ENCODE measurements at regions not wholly inside any gene's neighbourhood (a gene's known extent, or its start where the extent isn't known, plus 50 kb on each side); places are given as distances from the start of the nearest gene placed in this dataset.

DNA sequence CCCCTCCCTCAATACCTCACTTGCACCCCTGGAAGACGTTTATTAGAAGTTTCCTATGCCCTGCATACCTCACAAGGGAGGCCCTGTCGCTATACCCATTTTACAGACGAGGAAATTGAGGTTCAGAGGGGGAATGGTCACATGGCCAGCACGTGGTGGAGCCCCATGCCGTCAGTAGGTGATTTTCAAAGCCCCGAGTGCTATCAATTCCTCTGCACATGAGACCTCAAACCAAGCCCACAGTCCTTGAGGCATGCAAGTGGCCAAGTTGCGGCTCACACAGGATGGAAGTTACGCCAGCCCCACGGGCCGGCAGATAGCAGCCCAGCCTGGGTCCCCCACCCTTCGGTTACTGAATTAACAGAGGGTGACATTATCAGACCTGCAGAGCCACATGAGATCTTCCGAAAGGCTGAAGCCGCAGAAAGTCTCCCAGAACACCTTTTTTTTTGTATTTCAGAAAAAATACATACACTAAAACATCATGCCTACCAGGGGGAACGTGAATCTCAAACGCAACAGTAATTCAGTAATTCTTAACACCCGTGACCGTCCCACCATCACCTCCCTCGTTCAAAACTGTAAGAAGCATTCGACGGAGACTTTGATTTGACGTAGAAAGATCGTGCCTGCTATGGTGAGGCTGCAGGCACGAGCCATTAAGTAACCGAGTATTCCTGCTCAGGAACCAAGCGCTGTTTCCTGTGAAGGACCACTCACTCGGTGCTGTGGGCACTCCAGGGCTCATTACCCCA, 129.0 kb downstream of the RFLNA start:
- ChIA-PET CTCF (no interaction called here), POLR2A (no interaction called here)
- TF ChIP-seq PKNOX1 (IDR thresholded peaks at IDR 0.05) = no peak
- TF ChIP-seq CTBP1 (IDR thresholded peaks at IDR 0.05; ENCODE audit: borderline replicate concordance) = no peak
- TF ChIP-seq ZNF384 (IDR thresholded peaks at IDR 0.05) = no peak
- TF ChIP-seq NFRKB (IDR thresholded peaks at IDR 0.05) = no peak
- no peak for TF ChIP-seq ARNT (IDR thresholded peaks at IDR 0.05)
- TF ChIP-seq L3MBTL2 (conservative IDR thresholded peaks at IDR 0.05) = no peak
- TF ChIP-seq FOXA1 (IDR thresholded peaks at IDR 0.05) = no peak
- TF ChIP-seq SUZ12 (IDR thresholded peaks at IDR 0.05) = no peak
- TF ChIP-seq SP1 (IDR thresholded peaks at IDR 0.05) = no peak
- no peak for TF ChIP-seq FOXK2 (IDR thresholded peaks at IDR 0.05)
- no peak for TF ChIP-seq BHLHE40 (IDR thresholded peaks at IDR 0.05; ENCODE audit: borderline replicate concordance)
- TF ChIP-seq LEF1 (IDR thresholded peaks at IDR 0.05; ENCODE audit: borderline replicate concordance) = no peak
- TF ChIP-seq TARDBP (IDR thresholded peaks at IDR 0.05) = no peak
- DNase-seq (ENCODE audit: extremely low spot score) = no peak

GRCh38 chr12:124422570-124423523, 128.0 kb downstream of the RFLNA start:
- DNase-seq (ENCODE audit: extremely low spot score) = no peak
- no peak for TF ChIP-seq TARDBP (IDR thresholded peaks at IDR 0.05)
- no peak for TF ChIP-seq PKNOX1 (IDR thresholded peaks at IDR 0.05)
- POLR2A ChIA-PET = no interaction called here
- CTCF ChIA-PET = no interaction called here

DNA sequence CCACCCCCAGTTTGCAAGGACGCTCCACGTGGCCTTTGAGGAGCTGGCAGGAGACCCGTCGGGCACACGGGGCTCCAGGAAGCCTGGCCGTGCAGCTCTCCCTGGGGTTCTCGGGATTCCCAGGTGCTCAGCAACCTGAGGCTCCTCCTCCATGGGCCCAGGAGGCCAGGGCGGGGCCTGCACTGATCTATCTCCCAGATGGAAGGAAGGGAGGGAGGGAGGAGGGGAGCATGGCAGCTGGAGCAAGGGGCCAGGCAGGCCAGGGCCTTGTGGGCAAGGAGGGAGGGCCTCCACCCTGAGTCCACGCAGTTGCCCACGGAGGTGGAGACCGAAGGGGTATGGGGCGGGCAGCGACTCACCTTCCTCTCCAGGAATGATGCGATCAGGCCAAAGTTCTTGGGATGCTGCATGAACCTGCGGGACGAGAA, 127.3 kb downstream of the RFLNA start:
- ChIA-PET CTCF (no interaction called here), POLR2A (no interaction called here)
- DNase-seq (ENCODE audit: extremely low spot score) = no peak
- TF ChIP-seq SP1 (IDR thresholded peaks at IDR 0.05) = no peak
- no peak for TF ChIP-seq LEF1 (IDR thresholded peaks at IDR 0.05; ENCODE audit: borderline replicate concordance)
- TF ChIP-seq TARDBP (IDR thresholded peaks at IDR 0.05) = no peak
- no peak for TF ChIP-seq SUZ12 (IDR thresholded peaks at IDR 0.05)
- TF ChIP-seq ELF4 (IDR thresholded peaks at IDR 0.05) = no peak
- no peak for TF ChIP-seq FOXK2 (IDR thresholded peaks at IDR 0.05)
- TF ChIP-seq FOXA1 (IDR thresholded peaks at IDR 0.05) = no peak
- no peak for TF ChIP-seq BHLHE40 (IDR thresholded peaks at IDR 0.05; ENCODE audit: borderline replicate concordance)
- TF ChIP-seq FOXM1 (IDR thresholded peaks at IDR 0.05; ENCODE audit: borderline replicate concordance) = no peak
- no peak for TF ChIP-seq ZNF384 (IDR thresholded peaks at IDR 0.05)
- TF ChIP-seq NFRKB (IDR thresholded peaks at IDR 0.05) = no peak

DNA sequence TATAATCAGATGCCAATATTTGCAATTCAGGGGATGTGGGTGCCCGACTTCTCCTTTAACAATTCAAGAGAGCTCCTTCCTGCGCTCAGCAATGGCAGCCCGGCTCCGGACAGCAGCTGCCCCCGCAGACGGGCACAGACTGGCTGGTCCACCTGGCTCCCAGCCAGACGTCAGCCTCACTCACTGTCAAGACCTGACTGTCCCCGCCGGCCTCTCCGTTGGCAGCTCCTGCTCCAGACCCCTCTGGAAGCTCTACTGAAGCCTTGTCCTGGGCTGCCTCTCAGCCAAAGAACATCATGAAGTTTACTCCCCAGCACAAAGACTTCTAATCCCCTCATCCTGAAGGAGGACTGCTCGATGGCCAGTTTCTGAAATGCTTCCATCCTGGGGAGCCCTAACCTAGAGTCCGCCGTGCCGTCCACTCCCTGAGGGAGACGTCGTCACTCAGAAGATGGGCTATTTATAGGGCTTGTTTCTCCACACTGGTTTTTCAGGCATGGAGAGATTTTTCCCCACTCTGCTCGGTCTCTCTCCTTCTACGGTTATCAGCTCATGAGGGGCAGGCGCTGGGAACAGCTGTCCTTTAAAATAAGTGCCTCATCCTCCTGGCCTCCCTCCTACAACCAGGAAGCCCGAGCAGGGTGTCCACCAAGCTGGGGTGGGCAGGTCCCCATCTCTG, 126.2 kb downstream of the RFLNA start:
- CTCF ChIA-PET = no interaction called here
- no peak for DNase-seq (ENCODE audit: extremely low spot score)
- POLR2A ChIA-PET = no interaction called here
- TF ChIP-seq SUZ12 (IDR thresholded peaks at IDR 0.05) = no peak
- TF ChIP-seq TARDBP (IDR thresholded peaks at IDR 0.05) = no peak
- TF ChIP-seq ELF4 (IDR thresholded peaks at IDR 0.05) = no peak
- no peak for TF ChIP-seq ARNT (IDR thresholded peaks at IDR 0.05)
- no peak for TF ChIP-seq FOXA1 (IDR thresholded peaks at IDR 0.05)
- no peak for TF ChIP-seq FOXK2 (IDR thresholded peaks at IDR 0.05)
- TF ChIP-seq LEF1 (IDR thresholded peaks at IDR 0.05; ENCODE audit: borderline replicate concordance) = no peak
- TF ChIP-seq CTBP1 (IDR thresholded peaks at IDR 0.05; ENCODE audit: borderline replicate concordance) = no peak
- no peak for TF ChIP-seq BHLHE40 (IDR thresholded peaks at IDR 0.05; ENCODE audit: borderline replicate concordance)
- TF ChIP-seq ZNF384 (IDR thresholded peaks at IDR 0.05) = no peak
- TF ChIP-seq HDGF (IDR thresholded peaks at IDR 0.05; ENCODE audit: borderline replicate concordance) = no peak
- TF ChIP-seq FOXM1 (IDR thresholded peaks at IDR 0.05; ENCODE audit: borderline replicate concordance) = no peak
- no peak for TF ChIP-seq L3MBTL2 (conservative IDR thresholded peaks at IDR 0.05)
- no peak for TF ChIP-seq PKNOX1 (IDR thresholded peaks at IDR 0.05)
- TF ChIP-seq SP1 (IDR thresholded peaks at IDR 0.05) = no peak
- no peak for TF ChIP-seq NFRKB (IDR thresholded peaks at IDR 0.05)

- TF ChIP-seq CTBP1 (IDR thresholded peaks at IDR 0.05; ENCODE audit: borderline replicate concordance) = no peak
- ChIA-PET POLR2A (no interaction called here), CTCF (no interaction called here)
- DNase-seq (ENCODE audit: extremely low spot score) = no peak
Measured at GRCh38 chr12:124420041-124420995, 125.4 kb downstream of the RFLNA start.
